ENCODE measurements at regions not wholly inside any gene's neighbourhood (a gene's known extent, or its start where the extent isn't known, plus 50 kb on each side); places are given as distances from the start of the nearest gene placed in this dataset.

DNA sequence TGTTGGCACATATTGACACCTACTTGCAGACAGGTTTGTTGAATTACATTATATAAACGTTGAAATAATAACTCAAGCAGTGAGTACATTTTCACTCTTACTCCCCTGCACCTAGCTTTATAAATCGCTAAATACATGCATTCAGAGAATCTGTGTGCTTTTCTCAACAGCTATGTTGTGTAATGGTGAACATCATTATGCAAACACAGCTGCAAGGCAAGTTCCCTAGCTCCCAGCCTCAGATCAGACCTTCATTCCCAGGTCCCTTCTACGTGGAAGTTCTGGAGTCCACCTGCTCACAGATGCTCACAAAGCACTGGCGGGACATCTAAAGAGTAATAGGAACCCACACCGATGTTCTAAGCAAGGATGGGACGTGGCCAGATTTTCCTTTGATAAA lies 86.8 kb upstream of the PEG3 start:
- no peak for DNase-seq
- CTCF ChIA-PET, result no interaction called here
- POLR2A ChIA-PET, result no interaction called here
- Mint-ChIP-seq H3K4me1 (no peaks in the 10 kb centered on the region), H3K4me3 (no peak overlapping the region), H3K36me3 (ENCODE audit: low read depth) (no peaks in the 10 kb centered on the region), H3K27ac (no peak overlapping the region), H3K27me3 (no peaks in the 10 kb centered on the region), H3K9me3 (peaks cover 50% of the 10 kb centered on the region)

DNA sequence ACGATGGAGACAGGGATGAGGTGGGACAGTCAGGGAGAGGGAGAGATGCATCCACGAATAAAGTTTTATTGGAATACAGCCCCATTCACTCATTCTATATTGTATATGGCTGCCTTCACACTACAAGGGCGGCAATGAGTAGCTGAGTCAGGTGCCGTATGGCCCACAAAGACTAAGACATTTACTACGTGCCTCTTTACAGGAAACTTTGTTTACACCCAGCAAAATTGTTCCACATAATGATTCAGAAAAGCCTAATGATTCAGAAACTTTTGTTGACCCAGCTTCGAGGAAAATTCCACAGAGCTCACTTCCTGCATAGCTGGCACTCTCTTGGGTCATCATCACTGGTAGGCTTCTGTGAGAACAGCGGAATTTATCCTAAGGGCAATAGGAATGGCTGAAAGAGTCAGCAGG lies 87.3 kb upstream of the PEG3 start:
- Mint-ChIP-seq H3K36me3 (ENCODE audit: low read depth) (no peaks in the 10 kb centered on the region), H3K4me3 (no peak overlapping the region), H3K9me3 (peaks cover 55% of the 10 kb centered on the region), H3K27me3 (no peaks in the 10 kb centered on the region), H3K4me1 (no peaks in the 10 kb centered on the region), H3K27ac (no peak overlapping the region)
- no peak for DNase-seq
- ChIA-PET CTCF (no interaction called here), POLR2A (no interaction called here)

DNA sequence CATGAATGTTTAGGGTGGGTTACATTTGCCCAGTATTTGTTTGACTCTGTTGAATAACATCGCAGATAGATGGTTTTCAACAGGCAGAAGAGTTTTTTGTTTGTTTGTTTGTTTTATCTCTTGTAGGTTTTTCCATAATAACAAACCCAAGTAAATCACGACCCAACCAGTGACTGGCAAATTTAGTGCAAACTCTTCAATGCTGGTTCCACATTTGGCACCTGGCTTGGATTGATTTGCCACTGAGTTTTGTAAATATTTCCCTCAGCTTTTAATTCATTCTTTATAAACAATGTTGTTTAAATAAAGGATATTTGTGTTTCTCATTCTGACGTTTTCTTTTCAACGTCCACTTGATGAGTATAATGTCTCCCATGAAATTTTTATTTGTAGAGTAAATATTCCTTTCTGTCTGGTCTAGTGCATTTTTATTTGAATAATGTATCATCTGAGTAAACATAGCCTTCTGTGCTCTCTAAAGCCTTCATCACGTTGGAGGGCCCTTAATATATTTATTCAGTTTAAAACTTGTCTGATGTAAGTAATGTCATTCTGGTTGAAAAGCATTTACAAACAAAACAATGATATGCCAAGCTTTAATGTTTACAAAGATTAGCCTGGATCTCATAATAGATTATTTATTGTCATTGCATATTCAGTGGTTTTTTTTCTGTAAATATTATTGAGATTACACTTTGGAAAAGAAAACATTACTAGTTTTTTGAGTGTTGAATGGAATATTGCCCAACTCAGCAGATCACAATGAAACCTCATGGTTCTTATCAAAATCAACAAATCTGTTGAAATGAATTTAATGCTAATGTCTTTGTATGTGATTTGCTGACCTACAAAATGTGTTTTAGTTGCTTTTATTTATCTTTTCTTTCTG lies 90.4 kb upstream of the PEG3 start:
- POLR2A ChIA-PET, result no interaction called here
- no peaks in the 10 kb centered on the region for H3K27me3 Mint-ChIP-seq
- H3K27ac Mint-ChIP-seq, result no peak overlapping the region
- peaks cover 51% of the 10 kb centered on the region for H3K9me3 Mint-ChIP-seq
- no peak overlapping the region for H3K4me3 Mint-ChIP-seq
- DNase-seq, result no peak
- no peaks in the 10 kb centered on the region for H3K4me1 Mint-ChIP-seq
- CTCF ChIA-PET, result no interaction called here
- no peaks in the 10 kb centered on the region for H3K36me3 Mint-ChIP-seq (ENCODE audit: low read depth)

DNA sequence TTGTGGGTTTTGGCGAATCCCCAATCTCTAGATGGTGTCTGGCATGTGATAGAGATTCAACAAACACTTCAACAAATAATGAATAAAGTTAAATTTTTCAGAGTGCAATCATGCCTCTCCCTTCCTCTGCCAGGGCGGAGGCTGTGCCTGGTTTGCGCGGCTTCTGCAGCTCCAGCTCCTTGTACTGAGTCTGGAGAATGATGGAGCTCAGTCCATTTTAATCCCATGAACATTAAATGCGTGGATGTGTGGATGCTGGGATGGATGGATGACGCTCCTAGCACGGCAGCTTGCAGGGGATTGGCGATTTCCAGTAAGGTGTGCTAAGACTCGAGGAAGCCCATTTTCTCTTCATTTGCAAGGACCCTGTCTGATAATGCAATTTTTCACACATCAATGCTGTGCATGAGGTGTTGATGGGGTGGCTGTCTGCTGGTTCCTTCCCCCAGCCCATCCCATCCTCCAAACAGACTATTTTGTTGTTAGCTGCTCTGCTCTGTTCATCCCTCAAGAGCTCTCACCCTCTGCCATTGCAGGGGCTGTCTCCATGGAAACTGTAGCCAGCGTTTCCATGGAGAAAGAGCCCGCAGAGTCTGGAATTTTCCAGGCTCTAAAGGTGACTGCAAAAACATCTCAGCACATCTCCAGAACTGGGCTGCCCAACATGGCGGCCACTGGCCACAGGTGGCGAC lies 92.6 kb upstream of the PEG3 start:
- CTCF ChIA-PET, result no interaction called here
- H3K27ac Mint-ChIP-seq, result no peak overlapping the region
- H3K36me3 Mint-ChIP-seq (ENCODE audit: low read depth), result no peaks in the 10 kb centered on the region
- no peak overlapping the region for H3K4me3 Mint-ChIP-seq
- H3K4me1 Mint-ChIP-seq, result no peaks in the 10 kb centered on the region
- no peaks in the 10 kb centered on the region for H3K27me3 Mint-ChIP-seq
- POLR2A ChIA-PET, result no interaction called here
- H3K9me3 Mint-ChIP-seq, result peaks cover 45% of the 10 kb centered on the region
- DNase-seq, result no peak

DNA sequence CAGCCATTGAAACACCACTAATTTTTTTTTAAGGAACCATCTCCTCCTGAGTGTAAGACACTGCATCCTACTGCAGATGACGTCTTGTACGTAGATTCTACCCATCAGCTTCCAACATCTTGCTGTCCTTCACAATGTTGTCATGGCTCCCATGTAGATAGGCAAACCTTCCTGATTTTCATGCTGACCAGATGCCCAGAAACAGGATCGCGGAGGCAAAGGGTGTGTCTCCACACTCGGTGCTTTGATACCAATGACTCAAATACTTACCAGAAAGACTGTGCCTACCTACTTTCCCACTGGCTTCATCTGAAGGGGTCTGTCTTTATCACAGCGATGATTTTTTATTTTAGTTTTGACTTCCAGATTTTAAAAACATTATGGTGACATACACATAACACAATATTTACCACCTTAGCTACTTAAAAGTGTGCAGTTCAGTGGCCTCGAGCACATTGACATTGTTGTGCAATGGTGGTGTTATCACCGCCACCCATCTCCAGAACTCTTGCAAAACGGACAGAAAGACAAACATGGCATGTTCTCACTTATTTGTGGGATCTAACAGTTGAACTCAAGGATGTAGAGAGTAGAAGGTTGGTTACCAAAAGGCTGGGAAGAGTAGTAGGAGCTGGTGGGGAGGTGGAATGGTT lies 94.0 kb upstream of the PEG3 start:
- ChIA-PET CTCF (no interaction called here), POLR2A (no interaction called here)
- H3K27me3 Mint-ChIP-seq, result no peaks in the 10 kb centered on the region
- H3K27ac Mint-ChIP-seq, result no peak overlapping the region
- no peaks in the 10 kb centered on the region for H3K4me1 Mint-ChIP-seq
- peaks cover 48% of the 10 kb centered on the region for H3K9me3 Mint-ChIP-seq
- no peak overlapping the region for H3K4me3 Mint-ChIP-seq
- no peaks in the 10 kb centered on the region for H3K36me3 Mint-ChIP-seq (ENCODE audit: low read depth)
- DNase-seq, result no peak

DNA sequence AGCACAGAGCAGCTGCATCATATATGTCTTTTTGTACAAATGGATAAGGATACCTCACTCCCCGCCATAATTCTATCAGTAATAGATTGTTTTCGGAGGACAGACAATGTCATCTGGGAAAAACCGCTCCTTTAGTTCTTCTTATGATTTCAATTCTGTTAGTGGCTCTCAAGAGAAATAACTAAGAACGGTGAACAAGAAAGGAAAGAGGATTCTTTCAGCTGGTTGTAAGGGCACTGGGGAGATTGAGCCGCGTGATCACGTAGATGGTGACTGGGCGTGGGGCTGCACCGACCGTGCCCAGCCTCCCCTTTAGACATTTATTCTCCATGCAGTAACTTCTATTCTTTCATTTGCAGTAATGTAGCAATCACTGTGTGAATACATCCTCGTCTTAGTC lies 99.4 kb upstream of the PEG3 start:
- Mint-ChIP-seq H3K27me3 (no peaks in the 10 kb centered on the region), H3K9me3 (peaks cover 43% of the 10 kb centered on the region), H3K4me1 (no peaks in the 10 kb centered on the region), H3K4me3 (no peak overlapping the region), H3K36me3 (ENCODE audit: low read depth) (no peaks in the 10 kb centered on the region), H3K27ac (no peak overlapping the region)
- ChIA-PET CTCF (interaction anchor here (0.5 kb wide), 1 partner anchor 10 kb away, joined by 4 read pairs; no protein-coding TSS in a partner anchor), POLR2A (no interaction called here)
- no peak for DNase-seq

DNA sequence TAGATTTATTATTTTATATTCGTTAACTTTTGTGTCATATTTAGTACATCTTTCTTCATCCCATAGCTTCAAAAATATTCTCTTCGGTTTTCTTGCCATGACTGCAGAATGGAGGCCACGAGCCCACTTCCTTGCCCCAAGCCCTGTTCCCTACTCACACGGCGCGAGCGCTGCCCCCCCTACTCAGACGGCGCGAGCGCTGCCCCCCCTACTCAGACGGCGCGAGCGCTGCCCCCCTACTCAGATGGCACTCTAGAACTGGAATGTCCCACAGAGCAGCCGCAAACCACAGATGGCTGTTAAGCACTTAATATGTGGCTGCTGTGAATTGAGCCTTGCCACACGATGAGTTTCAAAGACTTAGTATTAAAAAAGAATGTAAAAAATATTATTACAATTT lies 102.2 kb upstream of the PEG3 start:
- H3K27me3 Mint-ChIP-seq, result no peaks in the 10 kb centered on the region
- DNase-seq, result no peak
- H3K27ac Mint-ChIP-seq, result no peak overlapping the region
- no peak overlapping the region for H3K4me3 Mint-ChIP-seq
- ChIA-PET CTCF (no interaction called here), POLR2A (no interaction called here)
- H3K36me3 Mint-ChIP-seq (ENCODE audit: low read depth), result no peaks in the 10 kb centered on the region
- peaks cover 45% of the 10 kb centered on the region for H3K9me3 Mint-ChIP-seq
- H3K4me1 Mint-ChIP-seq, result no peaks in the 10 kb centered on the region

DNA sequence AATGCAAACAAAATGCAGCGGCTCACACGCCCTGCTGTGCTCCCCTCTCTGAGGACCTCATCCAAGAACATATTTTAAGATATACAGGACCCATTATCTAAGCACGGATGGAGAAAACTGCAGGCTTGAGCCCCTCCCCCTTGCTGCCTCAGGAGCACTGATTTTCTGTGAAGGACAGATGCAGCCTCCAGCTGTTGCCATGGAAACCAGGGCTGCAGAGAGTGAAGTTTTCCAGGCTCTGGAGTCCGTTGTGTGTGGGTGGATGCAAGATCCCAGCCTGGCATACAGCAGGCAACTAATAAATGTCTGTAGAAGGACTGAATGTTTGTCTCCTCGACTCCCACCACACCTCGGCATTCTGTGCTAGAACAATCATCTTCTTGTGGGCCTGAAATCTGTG lies 105.6 kb upstream of the PEG3 start:
- ChIA-PET POLR2A (no interaction called here), CTCF (interaction anchor here (0.6 kb wide), 1 partner anchor 488 kb away, joined by 4 read pairs; no protein-coding TSS in a partner anchor)
- Mint-ChIP-seq H3K36me3 (ENCODE audit: low read depth) (no peaks in the 10 kb centered on the region), H3K27me3 (no peaks in the 10 kb centered on the region), H3K4me3 (no peak overlapping the region), H3K27ac (no peak overlapping the region), H3K9me3 (peaks cover 48% of the 10 kb centered on the region), H3K4me1 (no peaks in the 10 kb centered on the region)
- DNase-seq, result no peak

DNA sequence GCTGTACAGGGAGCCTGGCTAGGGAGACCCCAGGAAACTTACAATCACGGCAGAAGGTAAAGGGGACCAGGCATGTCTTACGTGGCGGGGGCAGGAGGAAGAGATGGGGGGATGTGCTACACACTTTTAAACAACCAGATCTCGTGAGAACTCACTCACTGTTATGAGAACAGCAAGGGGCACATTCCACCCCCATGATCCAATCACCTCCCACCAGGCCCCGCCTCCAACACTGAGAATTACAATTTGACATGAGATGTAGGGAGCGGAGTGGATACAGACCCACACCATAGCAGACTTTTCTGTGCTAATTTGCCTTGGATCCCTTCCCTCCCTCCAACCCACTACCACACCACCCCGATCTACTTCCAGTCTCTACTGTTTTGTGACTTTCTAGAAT lies 106.7 kb upstream of the PEG3 start:
- Mint-ChIP-seq H3K4me1 (no peaks in the 10 kb centered on the region), H3K9me3 (peaks cover 46% of the 10 kb centered on the region), H3K36me3 (ENCODE audit: low read depth) (no peaks in the 10 kb centered on the region), H3K27me3 (no peaks in the 10 kb centered on the region), H3K4me3 (no peak overlapping the region), H3K27ac (no peak overlapping the region)
- CTCF ChIA-PET, result no interaction called here
- POLR2A ChIA-PET, result no interaction called here
- no peak for DNase-seq

DNA sequence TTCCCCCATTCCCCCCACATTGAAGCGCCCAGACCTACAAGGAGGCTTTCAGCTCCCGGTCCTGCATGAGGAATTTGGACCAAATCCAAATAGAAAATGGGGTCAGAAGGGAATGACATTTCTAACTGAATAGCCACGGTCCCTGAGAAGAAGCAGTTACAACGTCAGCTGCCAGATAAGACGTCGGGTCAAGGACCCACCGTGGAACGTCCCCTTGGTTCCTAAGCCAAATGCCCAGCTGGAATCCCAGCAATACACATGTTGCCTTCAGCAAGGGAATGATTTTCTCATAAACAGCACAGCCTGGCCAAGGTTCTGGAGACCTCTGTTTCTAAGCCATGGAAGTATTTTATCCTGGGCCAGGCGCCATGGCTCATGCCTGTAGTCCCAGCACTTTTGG lies 109.1 kb upstream of the PEG3 start:
- H3K27ac Mint-ChIP-seq, result no peak overlapping the region
- no peak overlapping the region for H3K4me3 Mint-ChIP-seq
- H3K4me1 Mint-ChIP-seq, result no peaks in the 10 kb centered on the region
- no peak for DNase-seq
- POLR2A ChIA-PET, result no interaction called here
- no peaks in the 10 kb centered on the region for H3K27me3 Mint-ChIP-seq
- H3K36me3 Mint-ChIP-seq (ENCODE audit: low read depth), result no peaks in the 10 kb centered on the region
- CTCF ChIA-PET, result interaction anchor here (0.5 kb wide), 1 partner anchor 187 kb away, joined by 3 read pairs; no protein-coding TSS in a partner anchor
- peaks cover 49% of the 10 kb centered on the region for H3K9me3 Mint-ChIP-seq

DNA sequence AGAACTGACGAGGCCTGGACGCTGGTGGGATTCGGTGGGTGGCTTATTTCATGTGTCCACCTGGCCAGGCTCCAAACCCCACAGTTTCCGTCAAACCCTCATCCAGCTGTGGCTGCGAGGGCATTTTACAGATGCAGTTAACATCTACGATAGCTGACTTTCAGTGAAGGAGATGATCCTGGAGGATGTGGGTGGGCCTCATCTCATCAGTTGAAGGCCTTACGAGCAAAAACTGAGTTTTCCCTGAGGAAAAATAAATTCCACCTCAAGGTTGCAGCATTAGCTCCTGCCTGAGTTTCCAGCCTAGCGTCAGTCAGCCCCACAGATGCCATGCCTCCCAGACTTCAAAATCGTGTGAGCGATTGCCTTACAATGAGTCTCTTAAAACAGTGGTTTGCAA lies 111.1 kb upstream of the PEG3 start:
- H3K4me3 Mint-ChIP-seq, result no peak overlapping the region
- no peaks in the 10 kb centered on the region for H3K4me1 Mint-ChIP-seq
- no peaks in the 10 kb centered on the region for H3K36me3 Mint-ChIP-seq (ENCODE audit: low read depth)
- peaks cover 45% of the 10 kb centered on the region for H3K9me3 Mint-ChIP-seq
- H3K27me3 Mint-ChIP-seq, result no peaks in the 10 kb centered on the region
- ChIA-PET POLR2A (no interaction called here), CTCF (no interaction called here)
- no peak overlapping the region for H3K27ac Mint-ChIP-seq
- DNase-seq, result no peak

DNA sequence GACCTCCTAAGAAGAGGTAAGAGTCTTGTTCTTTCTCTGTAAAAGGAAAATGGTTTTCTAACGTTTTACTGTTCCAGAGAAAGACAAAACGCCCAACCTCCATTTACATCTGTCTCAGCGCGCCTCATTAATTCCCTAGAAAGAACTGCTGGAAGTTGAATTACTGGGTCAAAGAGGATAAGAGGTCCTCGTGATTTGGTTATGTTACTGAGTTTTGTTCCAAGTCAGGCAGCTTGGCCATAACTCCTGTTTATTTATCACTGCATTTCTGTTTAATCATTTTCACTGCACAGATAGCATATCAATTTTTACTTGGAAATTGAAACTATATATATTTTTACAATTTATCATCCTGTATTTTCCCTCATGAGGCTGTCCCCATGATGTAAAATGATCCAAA lies 112.9 kb upstream of the PEG3 start:
- H3K36me3 Mint-ChIP-seq (ENCODE audit: low read depth), result no peaks in the 10 kb centered on the region
- ChIA-PET POLR2A (no interaction called here), CTCF (no interaction called here)
- no peak for DNase-seq
- no peaks in the 10 kb centered on the region for H3K4me1 Mint-ChIP-seq
- H3K27me3 Mint-ChIP-seq, result no peaks in the 10 kb centered on the region
- H3K4me3 Mint-ChIP-seq, result no peak overlapping the region
- peaks cover 47% of the 10 kb centered on the region for H3K9me3 Mint-ChIP-seq
- no peak overlapping the region for H3K27ac Mint-ChIP-seq

DNA sequence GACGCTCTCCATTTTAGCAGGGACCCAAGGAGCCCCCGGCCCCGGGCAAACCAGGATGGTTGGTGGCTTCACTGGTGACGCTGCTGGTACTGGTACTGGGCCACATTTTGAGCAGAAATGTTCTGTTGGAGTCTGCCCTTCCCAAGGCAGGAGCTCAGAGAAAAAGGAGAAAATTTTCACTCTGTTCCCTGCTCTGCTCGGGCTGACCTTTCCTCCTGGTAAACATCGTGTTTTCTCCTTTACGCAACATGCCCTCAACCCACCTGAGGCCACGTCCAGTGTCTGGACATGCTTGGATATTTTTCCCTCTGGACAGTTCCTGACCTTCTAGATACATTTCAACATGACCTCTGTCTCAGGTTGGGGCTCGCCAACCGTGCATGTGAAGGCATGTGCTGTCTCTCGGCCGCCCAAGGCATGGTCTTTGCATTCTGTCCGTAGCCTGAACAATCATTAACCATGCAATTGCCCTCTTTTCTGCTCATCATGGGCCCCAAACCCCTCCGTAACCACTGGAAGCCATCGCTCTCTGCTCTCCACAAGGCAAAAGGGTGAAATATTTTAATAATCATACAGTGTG lies 115.2 kb upstream of the PEG3 start:
- H3K27me3 Mint-ChIP-seq, result no peaks in the 10 kb centered on the region
- H3K36me3 Mint-ChIP-seq (ENCODE audit: low read depth), result no peaks in the 10 kb centered on the region
- no peak for DNase-seq
- H3K4me1 Mint-ChIP-seq, result no peaks in the 10 kb centered on the region
- CTCF ChIA-PET, result interaction anchor here (0.6 kb wide), 1 partner anchor 188 kb away, joined by 3 read pairs; no protein-coding TSS in a partner anchor
- H3K4me3 Mint-ChIP-seq, result no peak overlapping the region
- no peak overlapping the region for H3K27ac Mint-ChIP-seq
- POLR2A ChIA-PET, result no interaction called here
- H3K9me3 Mint-ChIP-seq, result peaks cover 45% of the 10 kb centered on the region
